Stimulated activated naive CD8-positive, alpha-beta T cell treated with anti-CD3 and anti-CD28 coated beads, Interleukin-15, Interleukin-2, amounts not matched to agents 100 ng/mL and 50 ng/mL, for 24 hours (primary cell): ENCODE measurements at regions not wholly inside any gene's neighbourhood (a gene's known extent, or its start where the extent isn't known, plus 50 kb on each side); places are given as distances from the start of the nearest gene placed in this dataset.
"Not testable (repeated sequence)": the region's sequence is repeated elsewhere in the genome, so short reads cannot be mapped to it uniquely, and the experiment has no call there.

Source experiments
- H3K27ac Mint-ChIP-seq: one replicate; pipeline ENCODE4 v1.8.0; 2021; ENCODE audit warnings: mild to moderate bottlenecking, mixed read lengths
- H3K27me3 Mint-ChIP-seq: one replicate; pipeline ENCODE4 v1.8.0; 2021; ENCODE audit warnings: mixed read lengths
- H3K36me3 Mint-ChIP-seq: one replicate; pipeline ENCODE4 v1.8.0; 2021; ENCODE audit warnings: low read depth, mixed read lengths
- H3K4me1 Mint-ChIP-seq: one replicate; pipeline ENCODE4 v1.8.0; 2021; ENCODE audit warnings: low read depth, mixed read lengths
- H3K4me3 Mint-ChIP-seq: one replicate; pipeline ENCODE4 v1.8.0; 2021; ENCODE audit warnings: mild to moderate bottlenecking, mixed read lengths
- H3K9me3 Mint-ChIP-seq: one replicate; pipeline ENCODE4 v1.8.0; 2021; ENCODE audit warnings: mixed read lengths

- H3K27ac Mint-ChIP-seq: no peak overlapping the region
- H3K27me3 Mint-ChIP-seq: no peaks in the 10 kb centered on the region
- no peaks in the 10 kb centered on the region for H3K36me3 Mint-ChIP-seq
- H3K4me1 Mint-ChIP-seq: no peaks in the 10 kb centered on the region
- peaks cover 8% of the 10 kb centered on the region for H3K9me3 Mint-ChIP-seq
- H3K4me3 Mint-ChIP-seq: no peak overlapping the region
Observed at GRCh38 chr7:54946764-54947163, 72.1 kb upstream of the EGFR start.

GRCh38 chr7:54947266-54947665 is 71.6 kb upstream of the EGFR start:
- Mint-ChIP-seq H3K36me3 (no peaks in the 10 kb centered on the region), H3K9me3 (peaks cover 8% of the 10 kb centered on the region), H3K27ac (no peak overlapping the region), H3K4me3 (no peak overlapping the region), H3K4me1 (no peaks in the 10 kb centered on the region), H3K27me3 (no peaks in the 10 kb centered on the region)

GRCh38 chr7:54949514-54949913 is 69.3 kb upstream of the EGFR start:
- H3K27me3 Mint-ChIP-seq, H3K27ac Mint-ChIP-seq, H3K36me3 Mint-ChIP-seq, H3K4me1 Mint-ChIP-seq, H3K4me3 Mint-ChIP-seq, H3K9me3 Mint-ChIP-seq: not testable (repeated sequence)

GRCh38 chr7:54955296-54955695 is 63.5 kb upstream of the EGFR start:
- no peaks in the 10 kb centered on the region for H3K27me3 Mint-ChIP-seq
- no peaks in the 10 kb centered on the region for H3K36me3 Mint-ChIP-seq
- peaks cover 7% of the 10 kb centered on the region for H3K9me3 Mint-ChIP-seq
- no peak overlapping the region for H3K27ac Mint-ChIP-seq
- H3K4me1 Mint-ChIP-seq: no peaks in the 10 kb centered on the region
- H3K4me3 Mint-ChIP-seq: no peak overlapping the region

GRCh38 chr7:54955696-54956420 is 63.0 kb upstream of the EGFR start:
- no peak overlapping the region for H3K27ac Mint-ChIP-seq
- no peak overlapping the region for H3K4me3 Mint-ChIP-seq

GRCh38 chr7:54956865-54957264 is 62.0 kb upstream of the EGFR start:
- no peaks in the 10 kb centered on the region for H3K27me3 Mint-ChIP-seq
- peaks cover 4% of the 10 kb centered on the region for H3K9me3 Mint-ChIP-seq
- H3K4me3 Mint-ChIP-seq: no peak overlapping the region
- no peaks in the 10 kb centered on the region for H3K36me3 Mint-ChIP-seq
- no peak overlapping the region for H3K27ac Mint-ChIP-seq
- H3K4me1 Mint-ChIP-seq: no peaks in the 10 kb centered on the region

More at GRCh38 chr7:54955696-54956420, 63.0 kb upstream of the EGFR start:
- no peaks in the 10 kb centered on the region for H3K27me3 Mint-ChIP-seq
- H3K4me1 Mint-ChIP-seq: no peaks in the 10 kb centered on the region
- no peaks in the 10 kb centered on the region for H3K36me3 Mint-ChIP-seq
- H3K9me3 Mint-ChIP-seq: peaks cover 7% of the 10 kb centered on the region

GRCh38 chr7:54960517-54960916 is 58.3 kb upstream of the EGFR start:
- no peak overlapping the region for H3K27ac Mint-ChIP-seq
- no peaks in the 10 kb centered on the region for H3K36me3 Mint-ChIP-seq
- H3K4me3 Mint-ChIP-seq: no peak overlapping the region
- peaks cover 8% of the 10 kb centered on the region for H3K9me3 Mint-ChIP-seq
- no peaks in the 10 kb centered on the region for H3K27me3 Mint-ChIP-seq
- no peaks in the 10 kb centered on the region for H3K4me1 Mint-ChIP-seq

- Mint-ChIP-seq H3K9me3 (peaks cover 8% of the 10 kb centered on the region), H3K27me3 (no peaks in the 10 kb centered on the region), H3K4me1 (no peaks in the 10 kb centered on the region), H3K36me3 (no peaks in the 10 kb centered on the region), H3K27ac (no peak overlapping the region), H3K4me3 (no peak overlapping the region)
Observed at GRCh38 chr7:54961391-54961790, 57.4 kb upstream of the EGFR start.

- Mint-ChIP-seq H3K4me3 (no peak overlapping the region), H3K27me3 (no peaks in the 10 kb centered on the region), H3K36me3 (no peaks in the 10 kb centered on the region), H3K9me3 (peaks cover 4% of the 10 kb centered on the region), H3K27ac (no peak overlapping the region), H3K4me1 (no peaks in the 10 kb centered on the region)
Observed at GRCh38 chr7:54963155-54963554, 55.7 kb upstream of the EGFR start.

GRCh38 chr7:54964136-54964535 is 54.7 kb upstream of the EGFR start:
- Mint-ChIP-seq H3K4me3 (no peak overlapping the region), H3K4me1 (no peaks in the 10 kb centered on the region), H3K27me3 (peaks cover 2% of the 10 kb centered on the region), H3K9me3 (peaks cover 4% of the 10 kb centered on the region), H3K36me3 (no peaks in the 10 kb centered on the region), H3K27ac (no peak overlapping the region)

GRCh38 chr7:54967377-54967776 is 51.4 kb upstream of the EGFR start:
- Mint-ChIP-seq H3K4me3 (no peak overlapping the region), H3K27ac (no peak overlapping the region), H3K9me3 (peaks cover 7% of the 10 kb centered on the region), H3K27me3 (peaks cover 3% of the 10 kb centered on the region), H3K4me1 (no peaks in the 10 kb centered on the region), H3K36me3 (no peaks in the 10 kb centered on the region)

- Mint-ChIP-seq H3K4me3 (no peak overlapping the region), H3K27me3 (peaks cover 3% of the 10 kb centered on the region), H3K27ac (no peak overlapping the region), H3K36me3 (no peaks in the 10 kb centered on the region), H3K4me1 (no peaks in the 10 kb centered on the region), H3K9me3 (peaks cover 12% of the 10 kb centered on the region)
Observed at GRCh38 chr7:54968018-54968417, 50.8 kb upstream of the EGFR start.
